ENCODE measurements at regions not wholly inside any gene's neighbourhood (a gene's known extent, or its start where the extent isn't known, plus 50 kb on each side); places are given as distances from the start of the nearest gene placed in this dataset.
"Not testable (repeated sequence)": the region's sequence is repeated elsewhere in the genome, so short reads cannot be mapped to it uniquely, and the experiment has no call there.

GRCh38 chrX:973010-973632 lies 239.3 kb downstream of the CRLF2 start:
- DNase-seq = no peak
- Mint-ChIP-seq H3K9me3 (peaks cover 9 to 10% of the 10 kb centered on the region in 2 donors), H3K4me3 (no peak overlapping the region), H3K4me1 (no peaks in the 10 kb centered on the region), H3K27ac (no peak overlapping the region), H3K27me3 (no peaks in the 10 kb centered on the region)
- no peak for ATAC-seq

DNA sequence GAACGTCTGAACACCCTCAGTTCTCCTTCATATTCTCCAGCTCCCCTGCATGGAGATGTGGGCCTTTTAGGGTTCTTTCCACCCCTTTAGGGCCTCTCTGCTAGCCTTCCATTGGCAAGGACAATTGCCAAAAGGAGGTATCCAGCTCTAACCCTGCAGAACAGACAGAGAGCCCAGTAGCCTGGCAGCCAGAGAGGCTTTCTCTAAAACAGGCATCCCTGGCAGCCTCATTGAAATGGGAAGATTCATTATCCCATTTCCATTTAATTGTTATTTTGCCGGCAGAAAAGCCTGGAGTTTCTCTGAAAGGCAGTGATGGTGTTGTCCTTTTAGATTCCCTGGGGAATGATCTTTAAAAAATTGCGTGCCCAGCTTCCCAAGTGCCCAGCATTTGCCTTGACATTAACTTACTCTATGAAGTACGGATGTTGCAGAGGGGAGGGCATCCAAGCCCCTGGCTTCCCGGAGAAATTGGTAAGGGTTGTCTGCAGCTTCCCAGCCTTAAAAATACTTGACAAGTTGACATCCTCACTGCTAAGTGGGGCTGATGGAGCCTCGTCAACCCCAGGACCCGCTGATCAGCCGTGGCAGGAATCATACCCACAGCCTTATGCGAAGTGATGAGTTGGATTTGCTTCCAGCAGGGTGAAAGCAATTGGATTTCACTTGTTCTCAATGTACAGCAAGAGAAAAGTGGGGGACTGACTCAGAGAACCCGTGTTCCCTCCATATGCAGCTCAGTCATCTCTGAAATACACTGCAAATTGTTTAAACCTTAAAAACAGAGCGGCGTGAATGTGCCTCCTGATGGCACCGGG lies 244.1 kb downstream of the CRLF2 start:
- Mint-ChIP-seq H3K4me3 (no peak overlapping the region), H3K27me3 (peaks cover 15% of the 10 kb centered on the region), H3K27ac (no peak overlapping the region), H3K4me1 (peaks cover 11% of the 10 kb centered on the region), H3K9me3 (no peaks in the 10 kb centered on the region)
- ATAC-seq (no peak), DNase-seq (no peak)

DNA sequence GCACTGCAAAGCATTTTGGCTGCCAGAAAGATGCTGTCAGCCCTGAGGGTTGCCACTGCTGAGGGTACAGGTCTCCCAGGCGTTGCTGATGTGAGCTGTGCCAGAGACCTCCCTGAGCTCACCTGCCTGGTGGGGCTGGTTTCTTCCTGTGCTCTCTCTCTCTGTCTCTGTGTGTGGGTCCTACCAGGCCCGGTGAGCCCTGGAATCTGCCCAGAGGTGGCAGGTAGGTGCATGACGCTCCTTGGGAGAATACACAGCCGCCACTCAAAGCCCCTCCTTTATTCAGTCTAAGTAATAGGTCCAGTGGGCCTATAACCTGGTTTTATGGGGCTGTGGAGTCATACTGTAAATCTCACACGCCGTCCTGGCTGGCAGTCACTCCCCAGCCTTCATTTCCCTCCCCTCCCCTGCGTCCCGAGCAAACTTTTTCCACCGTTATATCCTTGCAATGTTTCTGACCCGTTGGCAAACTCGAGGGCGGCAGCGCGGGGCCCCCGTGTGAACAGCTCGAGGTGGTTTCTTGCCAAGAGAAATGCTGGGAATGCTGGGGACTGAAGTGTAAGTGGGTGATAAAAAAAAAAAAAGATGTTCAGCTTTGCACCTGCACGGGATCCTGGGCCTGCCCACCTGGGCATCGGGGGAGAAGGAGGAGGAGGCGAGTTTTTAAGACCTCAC lies 245.9 kb downstream of the CRLF2 start:
- peaks cover 11% of the 10 kb centered on the region for H3K4me1 Mint-ChIP-seq
- peak overlapping the region in 1 of 2 donors; percentile 13 for H3K27ac Mint-ChIP-seq
- no peaks in the 10 kb centered on the region for H3K9me3 Mint-ChIP-seq
- DNase-seq = no peak
- no peak for ATAC-seq
- H3K4me3 Mint-ChIP-seq = no peak overlapping the region
- peaks cover 15% of the 10 kb centered on the region for H3K27me3 Mint-ChIP-seq

GRCh38 chrX:964831-965416 lies 247.5 kb downstream of the CRLF2 start:
- Mint-ChIP-seq H3K4me3 (peak overlapping the region; percentile 66), H3K9me3 (no peaks in the 10 kb centered on the region), H3K27me3 (peaks cover 16% of the 10 kb centered on the region), H3K4me1 (peaks cover 11% of the 10 kb centered on the region), H3K27ac (peak overlapping the region; percentile 56 to 85)
- DNase-seq (no peak), ATAC-seq (no peak)

DNA sequence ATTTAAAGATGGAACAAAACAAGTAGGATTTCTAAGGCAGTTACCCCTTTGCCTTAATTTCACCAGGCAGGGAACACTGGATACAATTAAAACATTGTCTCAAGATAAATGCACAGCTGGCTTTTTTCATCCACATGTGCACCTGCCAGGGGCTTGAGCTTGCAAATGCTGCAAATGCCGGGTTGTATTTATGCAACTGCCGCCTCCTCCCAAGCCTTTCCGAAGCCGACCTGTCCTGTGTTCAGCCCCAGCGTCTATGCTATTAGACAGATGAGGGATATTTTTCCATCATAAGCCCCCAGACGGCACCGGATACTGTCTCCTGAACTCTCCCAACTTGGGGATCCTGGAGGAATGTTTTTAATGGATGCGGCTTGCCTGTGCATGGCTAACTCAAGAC lies 251.6 kb downstream of the CRLF2 start:
- Mint-ChIP-seq H3K27me3 (peaks cover 29% of the 10 kb centered on the region), H3K4me3 (no peak overlapping the region), H3K4me1 (peaks cover 11% of the 10 kb centered on the region), H3K27ac (no peak overlapping the region), H3K9me3 (no peaks in the 10 kb centered on the region)
- ATAC-seq = no peak
- DNase-seq = no peak

DNA sequence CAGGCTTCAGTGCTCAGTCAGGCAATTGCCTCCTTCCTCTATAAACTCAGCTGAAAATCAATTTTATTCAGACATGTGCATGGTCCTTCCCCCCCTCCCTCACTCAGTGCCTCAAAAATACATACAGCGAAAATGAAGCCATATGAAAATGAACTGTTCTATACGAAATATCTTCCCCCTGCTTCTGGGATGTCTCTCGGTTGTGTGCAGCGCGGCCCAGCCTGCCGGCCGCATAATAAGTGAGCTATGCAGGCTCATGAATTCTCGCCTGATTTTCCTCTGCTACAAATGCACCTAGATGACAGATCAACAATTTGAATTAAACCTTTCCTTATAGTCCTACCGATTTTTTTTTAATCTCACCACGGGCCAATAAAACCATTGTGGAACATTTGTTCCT lies 252.9 kb downstream of the CRLF2 start:
- Mint-ChIP-seq H3K4me3 (no peak overlapping the region), H3K27ac (no peak overlapping the region), H3K27me3 (peaks cover 17% of the 10 kb centered on the region), H3K9me3 (no peaks in the 10 kb centered on the region), H3K4me1 (peaks cover 2% of the 10 kb centered on the region)
- ATAC-seq (no peak), DNase-seq (no peak)

- not testable (repeated sequence) for H3K4me3 Mint-ChIP-seq, H3K4me1 Mint-ChIP-seq, DNase-seq, H3K9me3 Mint-ChIP-seq, H3K27ac Mint-ChIP-seq, ATAC-seq
- peaks cover 14% of the 10 kb centered on the region for H3K27me3 Mint-ChIP-seq
Measured at GRCh38 chrX:955168-955781, 257.2 kb downstream of the CRLF2 start.

- Mint-ChIP-seq H3K4me1 (no peaks in the 10 kb centered on the region), H3K27me3 (peaks cover 4% of the 10 kb centered on the region), H3K27ac (no peak overlapping the region), H3K9me3 (no peaks in the 10 kb centered on the region), H3K4me3 (no peak overlapping the region)
- DNase-seq (no peak), ATAC-seq (no peak)
Measured at GRCh38 chrX:953879-954482, 258.5 kb downstream of the CRLF2 start.

- no peak for ATAC-seq
- Mint-ChIP-seq H3K9me3 (peaks cover 0 to 5% of the 10 kb centered on the region in 2 donors), H3K4me3 (no peak overlapping the region), H3K27ac (no peak overlapping the region), H3K27me3 (no peaks in the 10 kb centered on the region), H3K4me1 (no peaks in the 10 kb centered on the region)
- peak in 1 of 2 donors; percentile 2 for DNase-seq
Measured at GRCh38 chrX:952816-953215, 259.6 kb downstream of the CRLF2 start.

GRCh38 chrX:947262-947661 lies 265.2 kb downstream of the CRLF2 start:
- not testable (repeated sequence) for H3K4me1 Mint-ChIP-seq, H3K9me3 Mint-ChIP-seq, H3K4me3 Mint-ChIP-seq, ATAC-seq, H3K27me3 Mint-ChIP-seq, DNase-seq
- peak overlapping the region in 1 of 2 donors; percentile 14 for H3K27ac Mint-ChIP-seq

DNA sequence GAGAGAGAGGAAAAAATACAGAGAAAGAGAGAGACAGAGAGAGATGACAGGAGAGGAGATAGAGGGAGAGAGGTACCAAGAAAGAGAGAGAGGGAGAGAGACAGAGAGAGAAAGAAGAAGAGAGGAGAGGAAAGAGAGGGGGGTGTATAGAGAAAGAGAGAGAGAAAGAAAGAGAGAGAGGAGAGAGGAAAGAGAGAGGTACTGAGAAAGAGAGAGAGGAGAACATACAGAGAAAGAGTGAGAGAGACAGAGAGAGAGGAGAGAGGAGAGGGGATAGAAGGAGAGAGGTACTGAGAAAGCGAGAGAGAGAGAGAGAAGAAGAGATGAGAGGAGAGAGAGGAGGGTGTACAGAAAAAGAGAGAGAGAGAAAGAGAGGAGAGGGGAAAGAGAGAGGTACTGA lies 269.4 kb downstream of the CRLF2 start:
- DNase-seq = no peak
- Mint-ChIP-seq H3K9me3 (peaks cover 0 to 4% of the 10 kb centered on the region in 2 donors), H3K4me3 (no peak overlapping the region), H3K27ac (no peak overlapping the region), H3K4me1 (no peaks in the 10 kb centered on the region), H3K27me3 (peaks cover 30% of the 10 kb centered on the region)
- no peak for ATAC-seq

DNA sequence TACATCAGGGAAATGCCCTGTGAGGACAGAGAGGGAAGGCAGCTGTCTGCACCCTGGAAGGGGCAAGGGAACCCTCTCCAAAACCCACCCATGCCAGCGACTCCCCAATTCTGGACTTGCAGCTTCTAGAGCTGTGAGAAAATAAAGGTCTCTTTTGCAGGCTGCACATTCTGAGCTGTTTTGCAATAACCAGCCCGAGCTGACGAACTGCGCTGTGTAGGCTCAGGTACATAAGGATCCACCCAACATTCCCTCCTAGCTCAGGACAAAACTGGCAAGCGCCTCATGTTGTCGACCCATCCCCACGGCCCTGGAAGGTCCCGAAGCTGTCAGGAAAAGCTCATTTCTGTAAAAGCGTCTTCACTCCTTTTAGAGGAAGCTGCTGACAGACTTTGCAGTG lies 271.8 kb downstream of the CRLF2 start:
- DNase-seq (no peak), ATAC-seq (no peak)
- H3K27ac Mint-ChIP-seq = peak overlapping the region in 1 of 2 donors; percentile 19
- H3K27me3 Mint-ChIP-seq = peaks cover 30% of the 10 kb centered on the region
- no peaks in the 10 kb centered on the region for H3K9me3 Mint-ChIP-seq
- H3K4me1 Mint-ChIP-seq = no peaks in the 10 kb centered on the region
- no peak overlapping the region for H3K4me3 Mint-ChIP-seq

GRCh38 chrX:936979-937769 lies 275.3 kb downstream of the CRLF2 start:
- Mint-ChIP-seq H3K27ac (no peak overlapping the region), H3K4me3 (no peak overlapping the region), H3K27me3 (peaks cover 22% of the 10 kb centered on the region), H3K4me1 (no peaks in the 10 kb centered on the region), H3K9me3 (no peaks in the 10 kb centered on the region)
- DNase-seq = no peak
- no peak for ATAC-seq

DNA sequence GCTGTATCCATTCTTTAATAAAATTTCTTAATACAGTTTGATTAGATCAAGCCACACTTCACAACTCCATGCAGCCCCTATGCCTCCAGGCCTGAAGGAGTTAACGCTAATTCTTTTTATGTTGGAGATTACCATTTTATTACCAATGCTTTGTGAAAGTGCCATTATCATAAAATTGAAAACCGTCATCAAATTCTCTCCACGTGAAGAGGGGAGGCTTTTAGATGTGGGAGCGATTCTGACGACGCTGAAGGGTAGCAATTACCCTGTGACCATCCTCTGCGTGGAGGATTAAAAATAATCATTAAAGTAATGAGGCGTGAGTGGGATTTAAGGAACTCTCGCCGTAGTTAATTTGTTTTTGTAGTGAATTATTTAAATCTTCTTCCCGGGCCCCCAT lies 278.8 kb downstream of the CRLF2 start:
- no peak for ATAC-seq
- DNase-seq = no peak
- H3K4me1 Mint-ChIP-seq = no peaks in the 10 kb centered on the region
- H3K27ac Mint-ChIP-seq = no peak overlapping the region
- no peaks in the 10 kb centered on the region for H3K9me3 Mint-ChIP-seq
- no peak overlapping the region for H3K4me3 Mint-ChIP-seq
- H3K27me3 Mint-ChIP-seq = no peaks in the 10 kb centered on the region

Data from stimulated activated naive CD8-positive, alpha-beta T cell treated with anti-CD3 and anti-CD28 coated beads, Interleukin-15, amount 100 ng/mL, for 72 hours (primary cell).